NB4 (cell line): ENCODE measurements at regions not wholly inside any gene's neighbourhood (a gene's known extent, or its start where the extent isn't known, plus 50 kb on each side); places are given as distances from the start of the nearest gene placed in this dataset.

Experiments used
- DNase-seq: peaks from one replicate; pipeline ENCODE4 v3.0.0; 2010; ENCODE audit warnings: low read depth
- H3K4me3 ChIP-seq: one replicate; pipeline ENCODE4 v1.5.1; 2011; ENCODE audit warnings: mild to moderate bottlenecking, low read depth, low read length, moderate library complexity
- MYC ChIP-seq: IDR thresholded peaks from 2 replicates; pipeline ENCODE4 v1.6.1; 2011; ENCODE audit warnings: low read depth, low read length
- POLR2A ChIP-seq: IDR thresholded peaks from 2 replicates; pipeline ENCODE4 v1.6.1; 2011; ENCODE audit warnings: mild to moderate bottlenecking; ENCODE audit not compliant: insufficient read length; ENCODE audit errors: extremely low read depth
- TF ChIP-seq, protein P1 (sequence below): IDR thresholded peaks from one replicate; pipeline ENCODE4 v1.5.1; 2012; ENCODE audit warnings: low read depth, low read length
- TF ChIP-seq, protein P2 (sequence below): IDR thresholded peaks from 2 replicates; pipeline ENCODE4 v1.6.1; 2011; ENCODE audit warnings: low read depth, low read length

GRCh38 chr13:59144700-59145099 lies 1019.0 kb downstream of the DIAPH3 start:
- no peak for DNase-seq
- TF ChIP-seq, protein P1, sequence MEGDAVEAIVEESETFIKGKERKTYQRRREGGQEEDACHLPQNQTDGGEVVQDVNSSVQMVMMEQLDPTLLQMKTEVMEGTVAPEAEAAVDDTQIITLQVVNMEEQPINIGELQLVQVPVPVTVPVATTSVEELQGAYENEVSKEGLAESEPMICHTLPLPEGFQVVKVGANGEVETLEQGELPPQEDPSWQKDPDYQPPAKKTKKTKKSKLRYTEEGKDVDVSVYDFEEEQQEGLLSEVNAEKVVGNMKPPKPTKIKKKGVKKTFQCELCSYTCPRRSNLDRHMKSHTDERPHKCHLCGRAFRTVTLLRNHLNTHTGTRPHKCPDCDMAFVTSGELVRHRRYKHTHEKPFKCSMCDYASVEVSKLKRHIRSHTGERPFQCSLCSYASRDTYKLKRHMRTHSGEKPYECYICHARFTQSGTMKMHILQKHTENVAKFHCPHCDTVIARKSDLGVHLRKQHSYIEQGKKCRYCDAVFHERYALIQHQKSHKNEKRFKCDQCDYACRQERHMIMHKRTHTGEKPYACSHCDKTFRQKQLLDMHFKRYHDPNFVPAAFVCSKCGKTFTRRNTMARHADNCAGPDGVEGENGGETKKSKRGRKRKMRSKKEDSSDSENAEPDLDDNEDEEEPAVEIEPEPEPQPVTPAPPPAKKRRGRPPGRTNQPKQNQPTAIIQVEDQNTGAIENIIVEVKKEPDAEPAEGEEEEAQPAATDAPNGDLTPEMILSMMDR: no peak
- no peak for TF ChIP-seq MYC
- TF ChIP-seq, protein P2, sequence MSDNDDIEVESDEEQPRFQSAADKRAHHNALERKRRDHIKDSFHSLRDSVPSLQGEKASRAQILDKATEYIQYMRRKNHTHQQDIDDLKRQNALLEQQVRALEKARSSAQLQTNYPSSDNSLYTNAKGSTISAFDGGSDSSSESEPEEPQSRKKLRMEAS: no peak
- TF ChIP-seq POLR2A: no peak
- no peak overlapping the region for H3K4me3 ChIP-seq

DNA sequence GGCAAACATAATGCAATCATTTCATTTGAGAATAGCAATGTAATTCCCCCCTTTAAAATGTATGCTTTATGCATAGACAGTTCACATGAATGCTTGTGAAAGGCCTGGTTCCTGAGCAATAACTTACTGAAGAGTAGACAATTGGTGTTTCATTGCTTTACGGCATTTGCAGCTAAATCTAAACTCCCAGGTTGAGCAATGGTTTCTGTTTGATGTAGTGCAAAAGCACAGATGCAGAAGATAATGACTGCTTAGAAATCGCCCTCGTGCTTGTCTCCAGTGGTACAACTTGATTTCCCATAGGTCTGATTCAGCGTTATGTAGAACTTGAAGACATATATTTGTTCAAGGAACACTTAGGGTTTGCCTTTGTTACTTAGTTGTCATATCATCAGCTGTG lies 1018.3 kb downstream of the DIAPH3 start:
- peak; percentile 1 for DNase-seq
- TF ChIP-seq, protein P1: no peak
- TF ChIP-seq, protein P2: no peak
- TF ChIP-seq POLR2A: no peak
- TF ChIP-seq MYC: no peak
- no peak overlapping the region for H3K4me3 ChIP-seq

GRCh38 chr13:59157181-59157580 lies 1006.5 kb downstream of the DIAPH3 start:
- TF ChIP-seq, protein P2: no peak
- TF ChIP-seq POLR2A (no peak), MYC (no peak)
- TF ChIP-seq, protein P1: no peak
- no peak for DNase-seq
- no peak overlapping the region for H3K4me3 ChIP-seq

GRCh38 chr13:59166174-59166573 lies 997.6 kb downstream of the DIAPH3 start:
- H3K4me3 ChIP-seq: no peak overlapping the region

GRCh38 chr13:59172076-59172475 lies 991.7 kb downstream of the DIAPH3 start:
- TF ChIP-seq, protein P1: no peak
- TF ChIP-seq POLR2A: no peak
- no peak overlapping the region for H3K4me3 ChIP-seq
- DNase-seq: no peak

More at GRCh38 chr13:59166174-59166573, 997.6 kb downstream of the DIAPH3 start:
- no peak for TF ChIP-seq MYC
- TF ChIP-seq, protein P1: no peak
- TF ChIP-seq, protein P2: no peak
- TF ChIP-seq POLR2A: no peak
- DNase-seq: no peak

GRCh38 chr13:59176775-59177174 lies 987.0 kb downstream of the DIAPH3 start:
- no peak overlapping the region for H3K4me3 ChIP-seq
- DNase-seq: peak; percentile 30
- TF ChIP-seq POLR2A (no peak), MYC (no peak)
- TF ChIP-seq, protein P2: no peak
- TF ChIP-seq, protein P1: peak; percentile 52
